AG09319 (cell line): ENCODE measurements at regions not wholly inside any gene's neighbourhood (a gene's known extent, or its start where the extent isn't known, plus 50 kb on each side); places are given as distances from the start of the nearest gene placed in this dataset.
"Not testable (repeated sequence)": the region's sequence is repeated elsewhere in the genome, so short reads cannot be mapped to it uniquely, and the experiment has no call there.

ENCODE experiments used
- DNase-seq: peaks from one replicate; pipeline ENCODE4 v3.0.0-alpha.2; 2010; ENCODE audit warnings: low read depth; ENCODE audit errors: extremely low read depth
- CTCF ChIP-seq: IDR thresholded peaks from 2 replicates; pipeline ENCODE4 v1.5.1; 2011; ENCODE audit warnings: low read depth, mild to moderate bottlenecking, inconsistent platforms, low read length, moderate library complexity

DNA sequence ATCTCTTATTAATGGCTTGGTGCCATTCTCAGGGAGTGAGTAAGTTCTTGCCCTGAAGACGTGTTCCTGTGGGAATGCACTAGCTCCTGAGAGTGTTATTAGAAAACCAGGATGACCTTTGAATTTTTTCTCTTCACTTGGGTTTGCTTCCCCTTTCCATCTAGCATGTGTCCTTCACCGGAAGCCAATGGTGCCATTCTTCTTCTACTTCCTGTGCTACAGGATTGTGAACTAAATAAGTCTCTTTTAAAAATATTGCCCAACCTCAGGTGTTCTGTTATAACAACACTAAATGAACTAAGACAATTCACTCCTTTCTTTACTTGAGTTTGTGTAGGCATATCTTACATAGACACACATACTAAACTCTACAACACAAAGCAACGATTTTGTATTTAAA, 447.0 kb downstream of the SOX11 start:
- no peak for DNase-seq
- TF ChIP-seq CTCF, result no peak

- DNase-seq, result no peak
- TF ChIP-seq CTCF, result no peak
Observed at GRCh38 chr2:6139916-6140315, 447.7 kb downstream of the SOX11 start.

GRCh38 chr2:6140509-6140908, 448.3 kb downstream of the SOX11 start:
- DNase-seq, result no peak
- TF ChIP-seq CTCF, result no peak

GRCh38 chr2:6143812-6144211, 451.6 kb downstream of the SOX11 start:
- DNase-seq, result no peak
- no peak for TF ChIP-seq CTCF

GRCh38 chr2:6147215-6147614, 455.0 kb downstream of the SOX11 start:
- DNase-seq, result not testable (repeated sequence)

DNA sequence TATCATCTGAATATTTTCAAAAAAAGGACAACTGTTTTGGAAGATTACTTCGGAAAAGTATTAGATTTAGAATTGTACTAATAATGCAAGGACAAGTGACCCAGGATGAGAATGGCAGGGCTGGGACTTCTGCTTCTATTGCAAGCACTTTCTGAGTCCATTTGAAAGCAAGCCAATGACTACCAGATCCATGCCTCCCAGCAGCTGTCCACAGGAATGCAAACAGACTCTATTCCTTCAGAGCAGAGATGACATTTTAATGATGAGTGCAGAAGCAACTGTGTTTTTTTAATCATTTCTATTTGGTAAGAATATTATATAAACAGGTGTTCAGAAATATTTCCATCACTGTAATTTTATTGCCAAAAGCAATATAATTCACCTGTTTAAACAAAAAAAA, 456.7 kb downstream of the SOX11 start:
- no peak for TF ChIP-seq CTCF
- DNase-seq, result no peak

DNA sequence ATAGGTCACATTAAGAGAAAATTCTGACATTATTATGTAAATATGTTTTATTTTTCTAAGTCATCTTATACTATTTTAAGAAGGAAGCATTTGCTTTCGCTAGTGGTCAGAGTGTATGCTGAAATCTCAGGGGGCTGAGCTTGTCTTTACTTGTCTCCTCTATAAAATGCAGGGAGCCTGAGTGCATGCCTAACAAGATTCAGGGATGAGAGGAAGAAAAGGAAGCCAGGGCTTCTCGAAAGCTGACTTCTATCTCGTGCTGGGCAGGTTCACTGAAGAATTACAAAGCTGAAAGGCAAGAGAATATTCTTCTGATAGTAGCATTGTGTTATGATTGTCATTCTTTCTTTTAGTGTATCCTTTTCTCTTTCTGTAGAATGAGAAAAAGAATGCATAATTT, 467.4 kb downstream of the SOX11 start:
- no peak for DNase-seq
- no peak for TF ChIP-seq CTCF

- no peak for TF ChIP-seq CTCF
- no peak for DNase-seq
Observed at GRCh38 chr2:6163932-6164331, 471.7 kb downstream of the SOX11 start.
